ENCODE measurements at regions not wholly inside any gene's neighbourhood (a gene's known extent, or its start where the extent isn't known, plus 50 kb on each side); places are given as distances from the start of the nearest gene placed in this dataset.

DNA sequence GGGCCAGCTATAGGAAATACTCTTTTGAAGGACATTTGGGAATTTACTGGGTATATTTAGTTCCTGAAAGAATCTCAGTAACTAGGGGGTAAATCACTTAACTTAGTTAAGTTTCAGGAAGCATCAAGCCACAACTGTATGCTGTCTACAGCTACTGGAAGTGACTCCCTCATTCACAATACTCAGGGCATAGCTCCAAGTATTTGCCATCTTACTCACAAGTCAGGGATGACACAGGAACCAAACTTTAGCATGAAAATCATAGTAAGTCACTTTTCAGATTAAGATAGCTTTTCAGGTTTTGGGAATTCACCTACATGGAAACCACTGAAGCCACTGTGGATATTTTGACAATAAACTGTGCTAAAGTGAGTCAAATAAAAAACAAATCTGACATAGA, 242.4 kb upstream of the ATP10B start:
- FAIRE-seq (no peak), DNase-seq (ENCODE audit: insufficient read length, low spot score) (no peak)
- TF ChIP-seq PAX5 (IDR thresholded peaks at IDR 0.05; ENCODE audit: insufficient read depth, low read length, severe bottlenecking) (no peak), POLR2AphosphoS5 (IDR thresholded peaks at IDR 0.05; ENCODE audit: low read depth, low read length) (no peak), POLR2A (IDR thresholded peaks at IDR 0.05; ENCODE audit: low read depth, low read length) (no peak), SPI1 (IDR thresholded peaks at IDR 0.05; ENCODE audit: low read depth, low read length) (no peak), POU2F2 (IDR thresholded peaks at IDR 0.05; ENCODE audit: low read depth, low read length) (no peak)

DNA sequence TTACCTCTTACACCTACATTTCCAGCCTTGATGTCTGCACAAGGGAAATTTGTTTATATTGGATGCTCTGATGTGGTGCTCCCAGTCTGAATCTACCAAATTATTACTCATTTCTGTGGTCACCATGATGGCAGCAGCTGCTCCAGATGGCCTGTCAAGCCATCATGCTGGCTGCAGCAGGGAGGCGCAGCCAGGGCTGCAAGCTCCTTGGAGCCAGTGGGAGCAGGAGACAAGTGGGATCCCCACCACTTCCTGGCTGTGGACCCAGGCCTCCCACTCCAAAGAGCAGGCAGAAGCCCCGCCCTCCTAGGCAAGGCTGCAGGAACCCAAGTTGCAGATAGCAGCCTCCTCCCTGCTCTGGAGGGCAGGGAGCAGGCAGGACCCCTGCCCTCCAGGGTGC, 241.1 kb upstream of the ATP10B start:
- no peak for TF ChIP-seq TAF1 (IDR thresholded peaks at IDR 0.05; ENCODE audit: low read depth, low read length)
- no peak for FAIRE-seq
- DNase-seq (ENCODE audit: insufficient read length, low spot score), result no peak

DNA sequence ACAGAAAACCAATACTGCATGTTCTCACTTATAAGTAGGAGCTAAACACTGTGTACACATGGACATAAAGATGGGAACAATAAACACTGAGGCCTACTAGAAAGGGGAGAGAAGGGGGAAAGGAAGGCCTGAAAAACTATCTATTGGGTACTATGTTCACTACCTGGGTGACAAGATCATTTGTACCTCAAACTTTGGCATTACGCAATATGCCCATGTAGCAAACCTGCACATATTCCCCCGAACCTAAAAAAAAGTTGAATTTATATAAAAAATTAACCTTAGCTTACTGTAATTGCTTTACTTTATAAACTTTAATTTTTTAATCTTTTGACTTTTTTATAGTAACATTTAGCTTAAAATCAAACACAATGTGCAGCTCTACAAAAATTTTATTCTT, 237.6 kb upstream of the ATP10B start:
- TF ChIP-seq TAF1 (IDR thresholded peaks at IDR 0.05; ENCODE audit: low read depth, low read length), result no peak
- TF ChIP-seq SPI1 (IDR thresholded peaks at IDR 0.05; ENCODE audit: low read depth, low read length), result no peak
- no peak for TF ChIP-seq POLR2A (IDR thresholded peaks at IDR 0.05; ENCODE audit: low read depth, low read length)
- no peak for TF ChIP-seq POU2F2 (IDR thresholded peaks at IDR 0.05; ENCODE audit: low read depth, low read length)
- no peak for TF ChIP-seq PAX5 (IDR thresholded peaks at IDR 0.05; ENCODE audit: insufficient read depth, low read length, severe bottlenecking)
- no peak for TF ChIP-seq POLR2AphosphoS5 (IDR thresholded peaks at IDR 0.05; ENCODE audit: low read depth, low read length)
- FAIRE-seq (no peak), DNase-seq (ENCODE audit: insufficient read length, low spot score) (no peak)

DNA sequence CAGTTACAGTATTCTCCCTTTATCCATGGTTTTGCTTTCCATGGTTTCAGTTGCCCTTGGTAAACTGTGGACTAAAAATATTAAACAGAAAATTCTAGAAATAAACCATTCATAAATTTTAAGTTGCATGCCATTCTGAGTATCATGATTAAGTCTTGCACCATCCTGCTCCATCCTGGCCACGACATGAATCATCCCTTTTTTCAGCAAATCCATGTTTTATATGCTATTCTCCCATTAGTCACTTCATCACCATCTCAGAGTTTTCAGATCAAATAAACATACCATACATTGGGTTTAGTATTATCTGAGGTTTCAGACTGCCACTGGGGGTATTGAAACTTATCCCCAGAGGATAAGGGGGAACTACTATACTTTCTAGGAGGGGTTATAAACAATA, 234.4 kb upstream of the ATP10B start:
- FAIRE-seq, result no peak
- TF ChIP-seq TAF1 (IDR thresholded peaks at IDR 0.05; ENCODE audit: low read depth, low read length) (no peak), POLR2AphosphoS5 (IDR thresholded peaks at IDR 0.05; ENCODE audit: low read depth, low read length) (no peak), POLR2A (IDR thresholded peaks at IDR 0.05; ENCODE audit: low read depth, low read length) (no peak), SPI1 (IDR thresholded peaks at IDR 0.05; ENCODE audit: low read depth, low read length) (no peak), PAX5 (IDR thresholded peaks at IDR 0.05; ENCODE audit: insufficient read depth, low read length, severe bottlenecking) (no peak), POU2F2 (IDR thresholded peaks at IDR 0.05; ENCODE audit: low read depth, low read length) (no peak)
- no peak for DNase-seq (ENCODE audit: insufficient read length, low spot score)

DNA sequence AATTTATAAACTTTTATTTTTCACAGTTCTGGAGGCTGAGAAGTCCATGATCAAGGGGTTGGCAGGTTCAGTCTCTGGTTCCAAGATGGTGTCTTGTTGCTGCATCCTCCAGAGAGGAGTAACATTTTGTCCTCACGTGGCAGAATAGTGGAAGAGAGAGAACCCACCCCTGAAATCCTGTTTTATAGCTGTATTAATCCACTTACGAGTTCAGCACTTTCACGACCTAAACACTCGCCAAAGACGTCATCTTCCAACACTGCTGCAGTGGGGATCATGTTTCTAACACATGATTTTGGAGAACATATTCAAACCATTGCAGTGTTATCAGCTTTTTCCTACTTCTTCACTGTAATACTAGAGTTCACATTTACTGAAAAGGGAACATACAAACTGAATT, 233.0 kb upstream of the ATP10B start:
- DNase-seq (ENCODE audit: insufficient read length, low spot score) (no peak), FAIRE-seq (no peak)
- no peak for TF ChIP-seq POLR2AphosphoS5 (IDR thresholded peaks at IDR 0.05; ENCODE audit: low read depth, low read length)
- TF ChIP-seq POLR2A (IDR thresholded peaks at IDR 0.05; ENCODE audit: low read depth, low read length), result no peak
- TF ChIP-seq PAX5 (IDR thresholded peaks at IDR 0.05; ENCODE audit: insufficient read depth, low read length, severe bottlenecking), result no peak
- no peak for TF ChIP-seq TAF1 (IDR thresholded peaks at IDR 0.05; ENCODE audit: low read depth, low read length)
- TF ChIP-seq POU2F2 (IDR thresholded peaks at IDR 0.05; ENCODE audit: low read depth, low read length), result no peak
- TF ChIP-seq SPI1 (IDR thresholded peaks at IDR 0.05; ENCODE audit: low read depth, low read length), result no peak

DNA sequence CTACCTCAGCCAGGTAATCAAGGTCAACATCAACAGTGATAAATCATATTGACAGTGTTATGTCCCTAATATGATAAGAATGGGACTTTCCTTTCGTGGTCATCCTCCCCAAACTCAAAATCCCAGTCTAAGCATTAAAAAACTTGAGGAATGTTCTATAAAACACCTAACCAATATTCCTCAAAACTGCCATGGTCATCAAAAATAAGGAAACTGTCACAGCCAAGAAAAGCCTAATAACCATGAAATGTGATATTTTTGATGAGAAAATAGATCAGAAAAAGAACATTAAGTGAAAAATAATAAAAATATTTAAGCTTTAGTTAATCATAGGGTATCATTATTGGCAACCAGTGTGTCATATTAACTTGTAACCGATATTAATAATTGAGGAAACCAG, 232.1 kb upstream of the ATP10B start:
- no peak for DNase-seq (ENCODE audit: insufficient read length, low spot score)
- no peak for FAIRE-seq
- TF ChIP-seq PAX5 (IDR thresholded peaks at IDR 0.05; ENCODE audit: insufficient read depth, low read length, severe bottlenecking), result no peak
- no peak for TF ChIP-seq POU2F2 (IDR thresholded peaks at IDR 0.05; ENCODE audit: low read depth, low read length)
- no peak for TF ChIP-seq POLR2A (IDR thresholded peaks at IDR 0.05; ENCODE audit: low read depth, low read length)
- TF ChIP-seq SPI1 (IDR thresholded peaks at IDR 0.05; ENCODE audit: low read depth, low read length), result no peak
- no peak for TF ChIP-seq TAF1 (IDR thresholded peaks at IDR 0.05; ENCODE audit: low read depth, low read length)
- TF ChIP-seq POLR2AphosphoS5 (IDR thresholded peaks at IDR 0.05; ENCODE audit: low read depth, low read length), result no peak

DNA sequence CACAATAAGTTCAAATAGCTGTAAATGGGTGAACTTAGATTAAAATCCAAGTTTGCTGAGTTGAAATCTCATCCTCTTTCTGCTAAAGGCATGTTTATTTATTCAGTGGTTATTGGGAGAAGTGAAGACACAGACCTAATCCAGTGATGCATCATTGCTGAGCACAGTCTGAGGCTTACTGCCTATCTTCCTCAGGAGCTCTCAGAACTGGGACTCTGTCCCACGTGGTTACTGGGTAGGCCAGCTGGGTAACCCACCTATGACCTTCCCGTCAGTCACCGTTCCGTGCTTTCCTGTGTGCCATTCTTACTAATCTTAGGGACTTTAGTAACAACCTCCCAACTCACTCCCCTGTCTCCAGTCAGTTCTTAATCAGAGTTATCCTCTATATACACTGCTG, 226.8 kb upstream of the ATP10B start:
- DNase-seq (ENCODE audit: insufficient read length, low spot score) (no peak), FAIRE-seq (no peak)
- no peak for TF ChIP-seq POU2F2 (IDR thresholded peaks at IDR 0.05; ENCODE audit: low read depth, low read length)
- TF ChIP-seq PAX5 (IDR thresholded peaks at IDR 0.05; ENCODE audit: insufficient read depth, low read length, severe bottlenecking), result no peak
- TF ChIP-seq POLR2A (IDR thresholded peaks at IDR 0.05; ENCODE audit: low read depth, low read length), result no peak
- TF ChIP-seq POLR2AphosphoS5 (IDR thresholded peaks at IDR 0.05; ENCODE audit: low read depth, low read length), result no peak
- TF ChIP-seq TAF1 (IDR thresholded peaks at IDR 0.05; ENCODE audit: low read depth, low read length), result no peak
- no peak for TF ChIP-seq SPI1 (IDR thresholded peaks at IDR 0.05; ENCODE audit: low read depth, low read length)

DNA sequence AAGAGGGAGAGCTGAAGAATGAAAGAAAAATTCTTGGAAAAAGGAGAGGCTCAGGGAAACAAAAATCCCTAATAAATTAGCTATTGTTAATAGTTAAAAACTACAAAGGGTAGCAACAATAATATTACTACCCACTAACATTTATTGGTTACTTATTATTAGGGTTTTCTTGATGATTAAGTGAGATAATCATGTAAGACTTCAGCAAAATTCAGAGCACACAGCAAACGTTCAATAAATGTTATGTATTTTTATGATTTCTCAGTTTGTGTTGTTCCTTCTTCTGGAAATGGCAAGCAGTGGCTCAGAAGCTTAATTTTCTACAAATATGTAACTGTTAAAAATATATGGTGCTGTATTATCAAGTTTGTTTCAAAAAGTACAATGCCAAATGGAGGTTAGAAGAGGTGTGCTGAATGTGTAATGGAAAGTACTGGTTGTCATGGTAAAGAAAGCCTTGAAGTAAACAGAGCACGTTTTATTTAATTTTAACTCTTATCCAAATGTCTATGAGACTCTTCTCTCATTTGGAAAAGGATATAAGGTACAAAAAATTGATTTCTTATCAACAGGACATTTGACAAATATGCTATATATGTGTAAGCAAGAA, 226.0 kb upstream of the ATP10B start:
- DNase-seq (ENCODE audit: insufficient read length, low spot score) (no peak), FAIRE-seq (no peak)
- TF ChIP-seq PAX5 (IDR thresholded peaks at IDR 0.05; ENCODE audit: insufficient read depth, low read length, severe bottlenecking) (no peak), POU2F2 (IDR thresholded peaks at IDR 0.05; ENCODE audit: low read depth, low read length) (no peak), POLR2AphosphoS5 (IDR thresholded peaks at IDR 0.05; ENCODE audit: low read depth, low read length) (no peak), SPI1 (IDR thresholded peaks at IDR 0.05; ENCODE audit: low read depth, low read length) (no peak), TAF1 (IDR thresholded peaks at IDR 0.05; ENCODE audit: low read depth, low read length) (no peak), POLR2A (IDR thresholded peaks at IDR 0.05; ENCODE audit: low read depth, low read length) (no peak)

DNA sequence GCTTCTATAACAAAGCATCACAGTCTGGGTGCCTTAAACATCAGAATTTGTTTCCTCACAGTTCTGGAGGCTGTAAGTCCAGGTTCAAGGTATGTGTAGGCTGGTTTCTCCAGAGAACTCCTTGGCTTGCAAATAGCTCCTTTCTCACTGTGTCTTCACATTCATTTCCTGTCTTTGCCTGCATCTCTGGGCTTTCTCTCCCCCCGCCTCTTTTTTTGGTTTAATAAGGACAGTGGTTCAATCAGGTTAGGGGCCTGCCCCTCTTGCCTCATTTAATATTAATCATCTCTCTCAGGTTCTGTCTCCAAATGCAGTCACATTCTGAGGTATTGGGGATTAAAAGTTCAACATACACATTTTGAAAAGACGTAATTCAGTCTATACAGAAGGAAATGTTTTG, 225.5 kb upstream of the ATP10B start:
- DNase-seq (ENCODE audit: insufficient read length, low spot score) (no peak), FAIRE-seq (no peak)
- TF ChIP-seq SPI1 (IDR thresholded peaks at IDR 0.05; ENCODE audit: low read depth, low read length) (no peak), TAF1 (IDR thresholded peaks at IDR 0.05; ENCODE audit: low read depth, low read length) (no peak), POU2F2 (IDR thresholded peaks at IDR 0.05; ENCODE audit: low read depth, low read length) (no peak), POLR2AphosphoS5 (IDR thresholded peaks at IDR 0.05; ENCODE audit: low read depth, low read length) (no peak), PAX5 (IDR thresholded peaks at IDR 0.05; ENCODE audit: insufficient read depth, low read length, severe bottlenecking) (no peak), POLR2A (IDR thresholded peaks at IDR 0.05; ENCODE audit: low read depth, low read length) (no peak)

DNA sequence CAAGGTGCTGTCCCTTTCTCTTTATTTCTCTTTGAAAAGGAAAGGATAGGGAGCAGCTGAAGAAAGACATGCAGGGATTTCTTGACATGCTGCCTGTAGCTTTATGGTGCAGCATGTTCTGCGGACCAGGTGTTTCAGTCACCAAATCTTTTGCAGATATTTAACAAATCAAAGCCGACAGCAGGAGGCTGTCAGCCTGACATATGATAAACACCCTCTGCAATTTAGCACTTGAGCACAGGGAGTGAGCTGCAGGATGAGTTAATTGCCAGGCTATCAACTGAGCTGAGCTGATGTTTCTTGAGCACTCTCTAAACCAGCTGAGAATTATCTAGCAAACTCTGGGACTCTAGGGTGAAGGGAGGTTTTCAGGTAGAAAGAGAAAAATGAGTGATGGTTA, 212.8 kb upstream of the ATP10B start:
- DNase-seq (ENCODE audit: insufficient read length, low spot score), result no peak
- TF ChIP-seq SPI1 (IDR thresholded peaks at IDR 0.05; ENCODE audit: low read depth, low read length) (no peak), PAX5 (IDR thresholded peaks at IDR 0.05; ENCODE audit: insufficient read depth, low read length, severe bottlenecking) (no peak), POU2F2 (IDR thresholded peaks at IDR 0.05; ENCODE audit: low read depth, low read length) (no peak), TAF1 (IDR thresholded peaks at IDR 0.05; ENCODE audit: low read depth, low read length) (no peak), POLR2AphosphoS5 (IDR thresholded peaks at IDR 0.05; ENCODE audit: low read depth, low read length) (no peak), POLR2A (IDR thresholded peaks at IDR 0.05; ENCODE audit: low read depth, low read length) (no peak)
- no peak for FAIRE-seq

Measured in GM12891 (cell line).